ENCODE measurements at regions not wholly inside any gene's neighbourhood (a gene's known extent, or its start where the extent isn't known, plus 50 kb on each side); places are given as distances from the start of the nearest gene placed in this dataset.
"Not testable (repeated sequence)": the region's sequence is repeated elsewhere in the genome, so short reads cannot be mapped to it uniquely, and the experiment has no call there.

DNA sequence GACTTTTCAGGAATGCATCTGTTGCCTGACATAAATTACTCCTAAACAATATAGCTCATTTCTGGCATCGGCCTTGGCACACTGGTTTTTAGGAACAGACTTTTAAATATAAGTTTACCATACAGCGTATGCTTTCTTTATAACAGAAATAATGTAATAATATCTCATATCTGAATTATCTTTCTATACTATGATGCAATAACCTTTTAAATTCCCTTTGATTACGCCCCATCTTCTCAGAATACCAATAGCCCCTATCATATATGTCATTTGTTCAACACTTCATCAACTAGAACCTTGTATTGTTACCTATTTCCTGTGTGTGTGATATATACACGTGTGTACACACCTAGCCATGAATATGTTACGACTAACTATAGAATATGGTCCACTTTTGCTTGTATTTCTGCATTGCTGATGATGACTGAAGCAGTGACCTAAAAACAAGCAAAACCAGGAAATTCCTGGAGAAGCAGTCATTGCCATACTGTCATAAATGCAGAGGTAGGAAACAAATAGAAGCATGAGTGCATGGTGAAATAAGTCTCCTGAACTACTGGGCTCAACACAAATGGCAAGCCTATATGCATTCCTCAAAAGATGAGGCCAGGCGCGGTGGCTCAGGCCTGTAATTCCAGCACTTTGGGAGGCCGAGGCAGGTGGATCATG lies 618.4 kb upstream of the NRP1 start:
- DNase-seq, result no peak

DNA sequence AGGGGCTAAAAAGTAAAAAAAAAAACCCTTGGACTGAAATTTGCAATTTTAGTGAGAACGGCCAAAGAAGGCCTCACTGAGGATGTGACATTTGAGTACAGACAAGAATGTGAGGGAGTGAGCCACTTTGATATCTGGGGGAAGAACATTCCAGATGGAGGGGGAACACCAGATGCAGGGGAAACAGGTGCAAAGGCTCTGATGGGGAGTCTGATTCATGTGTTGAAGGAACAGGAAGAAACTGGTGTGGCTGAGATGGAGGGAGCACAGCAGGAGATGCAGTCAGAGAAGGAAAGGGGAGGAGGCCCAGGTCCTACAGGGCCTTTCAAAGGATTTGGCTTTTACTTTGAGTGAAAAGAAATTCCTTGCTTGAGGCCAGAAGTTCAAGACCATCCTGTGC lies 615.7 kb upstream of the NRP1 start:
- no peak for DNase-seq

DNA sequence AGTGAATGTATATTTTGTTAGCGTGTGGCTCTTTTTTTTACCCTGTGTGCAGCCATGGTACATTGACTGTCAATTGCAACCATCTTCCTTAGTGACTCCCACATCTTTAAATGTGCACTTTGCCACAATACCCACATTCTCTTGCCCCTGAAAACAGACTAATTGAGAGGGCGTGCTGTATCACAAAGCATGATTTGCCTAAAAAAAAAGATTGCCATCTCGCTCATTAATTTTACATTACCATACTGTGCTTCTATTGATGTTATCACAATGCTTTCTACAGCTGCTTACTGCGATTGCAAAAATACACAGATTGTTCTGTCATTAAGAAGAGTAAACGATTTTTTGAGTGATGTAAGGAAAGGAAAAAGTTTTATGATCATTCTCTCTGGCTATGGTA lies 613.1 kb upstream of the NRP1 start:
- no peak for DNase-seq

DNA sequence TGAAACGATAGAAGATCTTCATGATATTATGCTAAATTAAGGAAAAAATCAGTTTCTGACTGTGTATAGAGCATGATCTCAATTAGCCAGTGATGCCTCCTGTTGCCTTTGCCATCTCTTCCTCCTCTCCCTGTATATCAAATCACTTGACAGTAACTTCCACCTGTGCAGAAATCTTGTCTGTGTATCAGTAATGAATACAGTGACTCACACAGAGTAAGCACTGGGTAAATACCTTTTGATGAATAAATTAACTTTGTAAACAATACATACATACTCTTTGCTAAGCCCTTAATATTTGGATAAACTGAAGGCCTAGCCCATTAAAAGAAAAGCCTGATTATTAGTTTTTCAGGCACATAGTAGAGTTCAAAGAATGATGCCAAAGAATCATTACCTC lies 610.6 kb upstream of the NRP1 start:
- DNase-seq, result no peak

DNA sequence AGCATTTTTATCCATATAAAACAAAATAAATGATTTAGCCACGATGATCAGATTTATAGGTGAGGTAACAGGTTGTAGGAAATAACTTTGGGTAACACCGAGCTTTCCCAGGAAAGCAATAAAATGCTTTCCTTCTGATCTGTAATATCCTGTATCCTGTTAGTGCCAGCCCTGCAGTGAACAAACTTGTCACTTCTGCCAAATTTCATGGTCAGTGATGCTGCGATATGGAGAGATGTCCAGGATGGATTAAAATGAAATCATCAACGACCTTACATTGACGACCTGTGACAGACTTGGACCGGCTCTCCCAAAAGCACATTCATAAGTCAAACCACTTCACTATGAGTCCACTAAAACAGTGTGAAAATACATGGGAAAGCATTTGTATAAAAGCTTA lies 608.0 kb upstream of the NRP1 start:
- no peak for DNase-seq

DNA sequence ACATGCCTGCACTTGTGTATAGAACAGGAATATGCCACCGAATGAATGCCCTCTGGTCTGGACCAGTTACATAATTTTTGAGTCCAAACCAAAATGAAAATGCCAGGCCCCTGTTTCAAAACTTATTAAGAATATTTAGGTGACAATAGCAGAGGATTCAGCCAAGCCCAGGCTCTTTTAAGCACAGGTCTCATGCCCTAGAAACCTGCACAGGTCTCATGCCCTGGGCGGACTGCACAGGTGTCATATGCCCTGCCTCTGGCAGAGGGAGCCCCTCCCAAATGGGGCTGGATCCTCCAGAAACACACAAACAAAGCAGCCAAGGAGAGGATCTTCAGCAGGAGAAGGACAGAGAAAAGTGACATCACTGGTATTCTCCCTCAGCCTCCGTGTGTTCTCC lies 605.4 kb upstream of the NRP1 start:
- DNase-seq, result no peak

DNA sequence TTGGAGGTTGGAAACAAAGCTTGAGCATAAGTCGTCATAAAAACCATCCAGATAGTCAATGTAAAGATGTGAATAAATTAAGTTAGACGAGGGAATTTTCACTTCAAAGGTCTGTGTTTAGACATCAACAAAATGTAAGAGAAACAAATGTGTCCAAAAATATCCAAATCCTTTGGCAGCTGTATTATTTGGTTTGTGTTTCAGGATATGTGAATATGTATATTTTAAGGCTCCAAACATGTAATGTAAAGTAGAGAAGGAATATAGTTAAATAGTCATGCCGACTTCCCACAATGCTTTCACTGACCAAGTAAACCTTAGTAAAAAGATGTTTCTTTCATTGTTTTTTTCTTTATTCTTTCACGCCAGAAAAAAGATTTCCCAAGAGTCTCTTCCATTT lies 604.9 kb upstream of the NRP1 start:
- DNase-seq, result no peak

DNA sequence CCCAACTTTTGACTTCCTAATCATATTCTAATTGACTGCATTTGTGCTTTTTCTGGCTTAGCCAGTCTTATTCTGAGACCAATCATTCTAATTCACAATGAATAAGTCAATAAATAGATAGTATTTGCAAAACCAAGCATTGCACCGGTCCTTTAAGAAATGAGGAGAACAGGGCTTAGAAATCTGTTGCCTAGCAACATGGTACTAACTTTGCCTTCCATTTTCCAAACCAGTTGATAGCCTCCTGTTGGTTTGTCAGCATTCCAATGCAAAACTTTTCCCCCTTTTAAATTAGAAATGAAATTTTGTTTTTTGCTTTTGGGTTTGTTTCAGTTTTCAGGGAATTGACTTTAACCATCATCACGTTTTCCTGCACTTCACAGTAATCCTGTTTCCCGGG lies 603.5 kb upstream of the NRP1 start:
- DNase-seq, result no peak

DNA sequence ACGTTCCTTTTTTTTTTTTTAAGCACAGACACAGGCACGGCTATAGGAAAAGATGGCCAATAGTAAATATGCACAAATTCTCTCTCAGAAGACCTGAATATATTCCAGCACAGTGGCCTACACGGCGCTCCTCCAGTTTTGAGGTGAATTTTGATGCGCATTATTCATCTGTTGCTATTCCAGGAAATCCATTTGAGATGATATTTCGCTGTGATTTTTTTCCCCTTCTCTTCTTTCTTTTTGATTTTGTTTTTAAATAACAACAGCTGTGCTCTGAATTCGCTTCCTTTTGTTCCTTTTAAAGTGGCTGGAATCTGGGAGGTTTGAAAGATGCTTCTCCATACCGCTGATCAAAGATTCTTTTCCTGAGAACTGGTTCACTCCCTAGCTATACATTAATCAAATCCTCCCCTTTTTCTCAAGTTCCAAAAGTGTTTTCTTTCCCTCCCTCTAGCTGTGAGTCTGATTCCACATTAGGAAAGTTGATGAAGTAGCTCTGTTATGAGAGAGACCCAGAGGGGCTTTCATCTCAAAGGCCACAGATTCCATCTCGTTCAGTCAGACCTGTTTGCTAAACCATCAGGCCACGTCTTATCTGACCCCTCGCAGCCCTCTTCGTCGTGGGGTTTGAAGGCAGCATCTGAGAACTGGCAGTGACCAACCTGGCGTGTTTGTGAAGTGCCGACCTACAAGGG lies 602.7 kb upstream of the NRP1 start:
- DNase-seq, result no peak

DNA sequence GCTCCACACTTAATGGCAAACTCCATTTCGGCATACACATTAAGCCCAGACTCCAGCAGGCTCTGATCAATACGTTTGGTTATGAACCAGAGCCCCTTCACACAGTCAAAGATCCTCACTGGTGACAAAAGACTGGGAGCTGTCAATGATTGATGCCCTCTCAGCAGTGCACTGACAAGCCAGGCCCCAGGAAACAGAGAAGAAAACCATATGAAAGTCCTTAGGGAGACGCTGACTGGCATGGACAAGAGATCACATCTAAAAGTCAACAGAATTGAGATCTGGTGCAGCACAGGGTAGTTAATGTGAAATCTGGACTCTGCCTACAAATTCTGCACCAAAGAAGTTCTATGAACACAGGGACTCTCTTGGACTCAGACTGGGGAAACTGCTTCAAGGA lies 600.9 kb upstream of the NRP1 start:
- DNase-seq, result no peak

DNA sequence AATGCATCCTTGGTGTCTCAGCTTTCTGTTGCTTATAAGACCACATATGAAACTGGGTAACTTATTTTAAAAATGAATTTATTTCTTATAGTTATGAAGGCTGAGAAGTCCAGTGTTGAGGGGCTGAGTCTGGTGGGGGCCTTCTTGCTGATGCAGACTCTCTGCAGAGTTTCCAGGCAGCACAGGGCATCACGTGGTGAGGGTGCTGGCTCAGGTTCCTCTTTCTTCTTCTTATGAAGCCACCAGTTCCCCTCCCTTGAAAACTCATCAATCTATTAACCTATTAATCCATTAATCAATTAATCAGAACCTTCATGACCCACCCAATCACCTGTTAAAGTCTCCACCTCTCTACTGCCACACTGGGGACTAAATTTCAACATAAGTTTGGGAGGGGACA lies 595.6 kb upstream of the NRP1 start:
- DNase-seq, result no peak

DNA sequence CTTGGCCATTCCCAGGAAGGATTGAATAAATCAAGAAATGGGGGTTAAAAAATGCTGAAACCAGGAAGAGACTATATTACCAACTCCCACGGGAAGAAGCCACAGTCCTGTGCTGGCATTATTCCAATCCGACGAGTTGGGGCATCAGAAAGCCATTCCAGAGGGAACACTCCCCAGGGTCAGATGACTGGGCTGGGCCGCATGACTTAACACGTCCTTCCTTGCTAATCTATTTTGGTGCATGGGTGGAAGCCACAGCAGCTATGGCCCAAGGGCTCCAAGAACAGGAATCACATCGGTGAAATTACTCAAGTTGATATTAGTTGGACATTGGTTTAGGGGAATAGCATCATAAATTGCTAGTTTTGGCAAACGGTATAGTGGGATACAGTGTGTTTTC lies 592.9 kb upstream of the NRP1 start:
- no peak for DNase-seq

DNA sequence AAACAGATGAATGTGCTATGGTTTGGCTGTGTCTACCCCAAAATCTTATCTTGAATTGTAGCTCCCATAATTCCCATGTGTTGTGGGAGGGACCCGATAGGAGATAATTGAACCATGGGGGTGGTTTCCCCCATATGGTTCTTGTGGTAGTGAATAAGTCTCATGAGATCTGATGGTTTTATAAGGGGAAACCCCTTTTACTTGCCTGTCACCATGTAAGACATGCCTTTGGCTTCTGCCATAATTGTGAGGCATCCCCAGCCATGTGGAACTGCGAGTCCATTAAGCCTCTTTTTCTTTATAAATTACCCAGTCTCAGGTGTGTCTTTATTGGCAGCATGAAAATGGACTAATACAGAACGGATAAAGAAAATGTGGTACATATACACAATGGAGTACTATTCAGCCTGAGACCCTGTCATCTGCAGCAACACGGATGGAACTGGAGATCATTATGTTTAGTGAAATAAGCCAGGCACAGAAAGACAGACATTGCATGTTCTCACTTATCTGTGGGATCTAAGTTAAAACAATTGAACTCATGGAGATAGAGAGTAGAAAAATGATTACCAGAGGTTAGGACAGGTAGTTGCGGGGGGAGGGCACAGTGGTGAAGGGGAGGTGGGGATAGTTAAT lies 587.6 kb upstream of the NRP1 start:
- peak; percentile 9 for DNase-seq

DNA sequence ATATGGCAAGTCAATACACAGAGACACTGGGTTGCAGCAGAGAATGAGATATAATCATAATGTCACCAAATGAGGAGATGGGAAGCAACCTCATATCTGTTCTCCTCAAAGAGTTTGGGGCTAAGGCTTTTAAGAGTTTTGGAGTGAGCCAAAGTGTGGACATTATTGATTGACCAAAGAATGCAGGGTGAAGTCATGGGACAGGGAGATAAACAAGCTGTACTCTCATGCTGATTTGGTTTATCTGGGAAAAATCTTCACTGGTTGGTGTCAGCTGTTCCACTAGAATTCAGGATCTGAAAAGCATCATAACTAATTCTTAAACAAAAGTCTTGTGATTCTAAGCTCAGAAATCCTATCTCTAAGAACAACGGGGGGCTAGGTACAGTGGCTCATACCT lies 585.9 kb upstream of the NRP1 start:
- DNase-seq, result no peak

DNA sequence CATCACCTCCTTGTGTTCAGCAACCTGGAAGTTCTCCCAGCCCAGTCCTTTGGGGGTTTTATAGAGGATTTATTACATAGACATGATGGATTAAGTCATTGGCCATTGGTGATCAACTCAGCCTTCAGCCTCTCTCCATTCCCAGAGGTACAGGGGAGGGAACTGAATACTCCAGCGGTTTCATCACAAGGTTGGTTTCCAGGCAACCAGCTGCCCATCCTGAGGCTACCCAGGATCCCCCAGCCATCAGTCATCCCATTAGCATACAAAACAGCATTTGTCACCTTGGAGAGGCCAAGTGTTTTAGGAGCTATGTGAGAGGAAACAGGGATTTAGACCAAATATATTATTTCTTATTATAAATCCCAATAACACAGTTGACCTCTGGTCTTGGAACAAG lies 584.8 kb upstream of the NRP1 start:
- no peak for DNase-seq

DNA sequence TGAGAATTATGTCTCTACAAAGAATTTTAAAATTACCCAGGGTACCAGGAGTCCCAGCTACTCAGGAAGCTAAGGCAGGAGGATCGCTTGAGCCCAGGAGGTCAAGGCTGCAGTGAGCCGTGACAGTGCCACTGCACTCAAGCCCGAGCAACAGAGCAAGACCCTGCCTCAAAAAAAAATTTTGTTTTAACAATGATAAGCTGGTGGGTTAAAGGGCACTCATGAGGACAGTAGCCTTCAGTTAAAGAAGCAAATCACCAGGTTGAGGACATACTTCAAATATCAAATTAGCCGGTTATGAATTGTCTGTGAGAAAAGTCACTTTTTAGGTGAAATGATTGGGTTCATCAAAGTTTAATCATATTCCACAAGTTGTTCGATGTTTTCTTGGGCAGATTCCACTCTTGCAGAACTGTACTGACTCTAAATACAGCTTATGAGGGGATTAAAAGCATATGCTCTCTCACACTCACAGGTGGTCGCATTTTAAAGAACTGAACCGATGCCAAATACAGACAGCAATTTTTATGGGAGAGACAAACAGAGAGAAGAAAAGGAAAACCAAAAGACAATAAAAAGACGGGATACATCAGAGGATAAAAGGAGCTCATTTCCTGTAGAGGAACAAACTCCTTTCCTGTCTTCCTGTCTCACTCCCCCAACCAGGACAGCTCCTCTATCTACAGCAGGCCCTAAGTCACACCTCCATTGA lies 582.8 kb upstream of the NRP1 start:
- no peak for DNase-seq

DNA sequence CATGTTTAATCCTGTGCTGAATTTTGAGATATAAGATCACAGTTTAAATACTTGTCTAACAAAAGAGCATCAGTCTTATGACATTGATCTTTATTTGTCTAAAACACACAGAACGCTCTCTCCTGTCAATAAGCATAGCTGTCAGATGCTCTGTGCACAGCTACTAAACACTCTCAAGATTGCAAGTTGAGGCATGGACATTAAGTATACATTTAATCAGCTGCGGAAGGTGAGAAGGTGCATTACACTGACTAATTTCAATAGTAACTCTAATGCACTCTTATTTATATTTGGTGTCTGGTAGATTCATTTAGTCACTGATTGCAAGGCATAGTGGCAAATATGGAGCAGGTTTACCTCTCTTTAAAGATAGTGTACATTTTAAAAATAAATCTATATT lies 580.3 kb upstream of the NRP1 start:
- DNase-seq, result no peak

DNA sequence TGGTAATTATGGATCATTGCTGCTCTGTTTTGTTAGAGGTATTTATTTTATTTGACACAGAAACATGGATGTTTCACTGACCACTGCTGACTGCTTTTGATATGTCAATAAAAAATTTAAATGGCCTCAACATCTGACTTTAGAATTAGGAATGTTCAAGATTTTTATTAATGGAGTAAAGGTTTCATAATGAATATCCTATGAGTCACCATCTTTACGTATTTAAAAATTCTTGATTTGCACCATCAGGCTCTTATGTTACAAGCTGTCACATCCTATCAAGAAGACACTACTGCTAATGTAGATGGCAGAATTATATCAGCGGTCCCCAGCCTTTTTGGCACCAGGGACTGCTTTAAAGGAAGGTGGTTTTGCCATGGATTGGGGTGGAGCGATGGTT lies 578.7 kb upstream of the NRP1 start:
- DNase-seq, result no peak

DNA sequence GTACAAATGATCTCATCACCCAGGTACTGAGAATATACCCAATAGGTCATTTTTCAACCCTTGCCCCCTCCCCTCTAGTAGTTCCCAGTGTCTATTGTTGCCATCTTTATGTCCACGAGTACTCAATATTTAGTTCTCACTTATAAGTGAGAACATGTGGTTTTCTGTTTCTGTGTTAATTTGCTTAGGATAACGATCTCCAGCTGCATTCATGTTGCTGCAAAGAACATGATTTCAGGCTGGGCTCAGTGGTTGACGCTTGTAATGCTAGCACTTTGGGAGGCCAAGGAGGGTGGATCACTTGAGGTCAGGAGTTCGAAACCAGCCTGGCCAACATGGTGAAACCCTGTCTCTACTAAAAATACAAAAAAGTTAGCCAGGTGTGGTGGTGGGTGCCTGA lies 575.0 kb upstream of the NRP1 start:
- DNase-seq, result not testable (repeated sequence)

DNA sequence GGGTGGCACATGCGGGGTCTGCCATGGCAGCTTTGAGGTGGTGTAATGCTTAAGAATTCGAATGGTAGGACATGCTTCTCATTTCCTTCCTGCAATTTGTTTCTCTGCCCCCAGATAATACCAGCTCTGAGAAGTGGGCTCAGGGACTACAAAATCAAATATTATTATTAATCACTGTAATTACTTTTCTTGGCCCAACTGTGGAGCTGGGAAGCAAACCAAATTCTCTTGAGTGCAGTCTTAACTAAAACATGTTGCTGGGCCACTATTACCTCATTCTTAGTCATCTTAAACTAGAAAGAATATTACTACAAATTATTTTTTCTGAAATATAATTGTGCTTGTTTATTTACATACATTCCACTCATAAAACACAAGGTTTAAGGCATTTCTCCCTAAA lies 566.7 kb upstream of the NRP1 start:
- DNase-seq, result no peak

DNA sequence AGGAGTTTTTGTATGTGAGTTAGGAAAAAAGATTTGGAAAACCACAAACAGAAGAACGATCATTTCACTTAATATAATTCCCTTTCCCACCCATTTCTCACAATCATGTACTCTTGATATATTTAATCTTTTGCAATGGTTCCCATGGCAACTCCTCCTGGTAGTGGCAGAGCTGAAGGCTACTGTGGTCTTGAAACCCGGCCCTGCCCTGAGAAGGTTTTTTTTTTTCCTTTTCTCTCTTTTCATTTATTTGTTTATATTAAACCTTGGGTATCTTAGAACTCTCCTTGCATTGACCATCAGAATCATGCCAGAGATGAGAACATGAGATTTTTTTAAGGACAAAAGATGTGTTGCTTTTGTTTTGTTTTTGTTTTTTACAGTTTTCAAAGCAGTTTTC lies 566.1 kb upstream of the NRP1 start:
- no peak for DNase-seq

DNA sequence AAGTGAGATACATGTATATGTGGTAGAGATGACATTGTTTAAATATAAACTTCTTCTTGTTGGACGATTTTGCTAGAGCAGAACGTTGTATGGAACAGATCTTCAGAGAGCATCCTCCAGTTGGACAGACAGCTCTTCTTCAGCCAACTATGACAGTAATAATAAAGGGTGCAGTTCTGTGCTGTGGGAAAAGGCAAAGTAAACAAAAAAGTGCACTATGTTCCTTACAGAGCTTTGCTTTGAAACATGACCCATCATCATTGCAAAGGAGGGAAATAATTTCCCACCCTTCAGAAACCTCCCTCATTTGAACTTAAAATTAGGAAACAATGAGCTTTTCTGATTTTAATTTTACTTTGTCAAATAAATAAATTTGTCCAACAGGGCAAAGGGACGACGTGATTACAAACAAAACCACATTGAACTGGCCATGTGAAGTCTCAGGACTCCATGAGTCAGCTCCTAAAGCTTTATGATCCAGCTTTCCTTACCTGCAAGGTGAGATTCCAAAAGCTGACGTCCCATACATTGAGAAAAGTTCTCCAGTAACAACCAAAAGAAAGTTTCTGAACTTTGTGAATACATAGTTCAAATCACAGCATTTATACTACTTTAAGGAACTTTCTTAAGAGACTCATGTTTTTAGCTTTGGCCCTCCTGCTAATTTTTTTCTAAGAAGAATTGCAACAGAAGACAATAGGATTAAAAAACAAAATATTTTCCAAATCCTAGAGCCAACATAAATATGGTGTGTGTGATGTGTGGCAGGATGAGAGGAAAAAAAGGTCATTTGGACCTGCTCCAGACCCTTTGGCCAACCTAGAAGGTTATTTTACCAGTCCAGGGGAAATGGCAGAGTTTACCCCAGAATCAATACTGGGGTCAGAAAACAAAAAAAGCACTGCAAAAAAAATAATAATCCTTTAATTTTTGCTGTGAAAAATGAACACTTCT lies 565.4 kb upstream of the NRP1 start:
- no peak for DNase-seq

DNA sequence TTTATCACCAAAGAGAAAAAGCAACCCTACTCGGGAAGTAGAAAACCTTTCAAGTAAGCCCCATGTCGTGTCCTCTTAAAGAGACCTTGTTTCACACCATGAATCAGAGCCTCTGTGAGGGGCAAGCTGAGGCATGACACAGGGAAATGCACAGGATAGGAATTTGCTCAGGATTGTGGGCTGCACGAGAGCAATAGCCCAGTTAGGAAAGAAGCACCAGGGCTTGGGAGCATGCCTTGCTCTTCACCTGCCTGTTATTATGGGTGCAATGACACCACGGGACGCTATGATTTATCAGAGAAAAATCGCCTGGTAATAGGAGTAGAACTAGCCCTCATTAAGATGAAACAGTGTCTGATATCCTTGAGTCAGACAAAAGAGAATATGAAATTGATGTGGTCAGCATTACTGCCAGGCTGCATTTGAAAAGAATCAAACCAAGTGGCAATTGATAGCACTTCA lies 562.9 kb upstream of the NRP1 start:
- no peak for DNase-seq
